Fibroblast of the aortic adventitia (primary cell): ENCODE measurements at regions not wholly inside any gene's neighbourhood (a gene's known extent, or its start where the extent isn't known, plus 50 kb on each side); places are given as distances from the start of the nearest gene placed in this dataset.
"Not testable (repeated sequence)": the region's sequence is repeated elsewhere in the genome, so short reads cannot be mapped to it uniquely, and the experiment has no call there.

ENCODE experiments used
- DNase-seq: peaks from one replicate; pipeline ENCODE4 v3.0.0-alpha.2; 2010; ENCODE audit warnings: low read depth
- H3K4me3 ChIP-seq: 2 replicates; pipeline ENCODE4 v1.5.1; 2011; ENCODE audit warnings: low read depth, mild to moderate bottlenecking, control low read depth, low read length, moderate library complexity
- CTCF ChIP-seq: IDR thresholded peaks from 2 replicates; pipeline ENCODE4 v1.5.1; 2011; ENCODE audit warnings: mild to moderate bottlenecking, low read length, control low read depth, inconsistent platforms; ENCODE audit not compliant: insufficient read depth

GRCh38 chr4:36601864-36602495 is 320.6 kb downstream of the DTHD1 start:
- no peak for TF ChIP-seq CTCF
- no peak for DNase-seq
- no peak overlapping the region for H3K4me3 ChIP-seq

GRCh38 chr4:36609661-36610060 is 328.2 kb downstream of the DTHD1 start:
- TF ChIP-seq CTCF: no peak
- DNase-seq: no peak
- no peak overlapping the region for H3K4me3 ChIP-seq

- TF ChIP-seq CTCF: no peak
- no peak for DNase-seq
- H3K4me3 ChIP-seq: no peak overlapping the region
These were observed 329.2 kb downstream of the DTHD1 start for GRCh38 chr4:36610628-36611027.

GRCh38 chr4:36613142-36613541 is 331.7 kb downstream of the DTHD1 start:
- not testable (repeated sequence) for H3K4me3 ChIP-seq, DNase-seq

- no peak for DNase-seq
- no peak overlapping the region for H3K4me3 ChIP-seq
- TF ChIP-seq CTCF: no peak
These were observed 332.6 kb downstream of the DTHD1 start for GRCh38 chr4:36614011-36614410.

- no peak for TF ChIP-seq CTCF
- no peak for DNase-seq
- H3K4me3 ChIP-seq: no peak overlapping the region
These were observed 336.7 kb downstream of the DTHD1 start for GRCh38 chr4:36618102-36618501.

- no peak for DNase-seq
- no peak for TF ChIP-seq CTCF
- no peak overlapping the region for H3K4me3 ChIP-seq
These were observed 342.6 kb downstream of the DTHD1 start for GRCh38 chr4:36624030-36624429.
